GM23248 (cell line): ENCODE measurements at regions not wholly inside any gene's neighbourhood (a gene's known extent, or its start where the extent isn't known, plus 50 kb on each side); places are given as distances from the start of the nearest gene placed in this dataset.
"Not testable (repeated sequence)": the region's sequence is repeated elsewhere in the genome, so short reads cannot be mapped to it uniquely, and the experiment has no call there.

ENCODE experiments used
- DNase-seq: peaks from one replicate; pipeline ENCODE4 v3.0.0-alpha.2; 2015
- H2AFZ ChIP-seq: fragments of 200-600 bp; sonication (generic); 2 replicates; pipeline ENCODE4 v1.6.1; 2016; ENCODE audit warnings: antibody characterized with exemption
- H3F3A ChIP-seq: fragments of 200-600 bp; sonication (generic); 2 replicates; pipeline ENCODE4 v1.6.1; 2016; ENCODE audit warnings: mild to moderate bottlenecking, antibody characterized with exemption, mixed run types; ENCODE audit not compliant: insufficient read depth
- H3K27ac ChIP-seq: fragments of 200-600 bp; sonication (generic); 2 replicates; pipeline ENCODE4 v1.5.1; 2016; ENCODE audit warnings: mild to moderate bottlenecking
- H3K27me3 ChIP-seq: fragments of 200-600 bp; sonication (generic); replicated peaks from 2 replicates; pipeline ENCODE4 v1.6.1; 2016; ENCODE audit warnings: mild to moderate bottlenecking; ENCODE audit not compliant: insufficient read depth
- H3K36me3 ChIP-seq: fragments of 200-600 bp; sonication (generic); 2 replicates; pipeline ENCODE4 v1.6.1; 2016; ENCODE audit warnings: low read depth, mild to moderate bottlenecking
- H3K4me1 ChIP-seq: fragments of 200-600 bp; sonication (generic); 2 replicates; pipeline ENCODE4 v1.6.1; 2016; ENCODE audit warnings: mild to moderate bottlenecking; ENCODE audit not compliant: insufficient read depth
- H3K4me2 ChIP-seq: fragments of 200-600 bp; sonication (generic); one replicate; pipeline ENCODE4 v1.6.1; 2016; ENCODE audit warnings: mild to moderate bottlenecking; ENCODE audit not compliant: unreplicated experiment
- H3K4me3 ChIP-seq: fragments of 200-600 bp; sonication (generic); 2 replicates; pipeline ENCODE4 v1.5.1; 2016; ENCODE audit warnings: mild to moderate bottlenecking
- H3K79me2 ChIP-seq: fragments of 200-600 bp; sonication (generic); 2 replicates; pipeline ENCODE4 v1.6.1; 2016; ENCODE audit warnings: mild to moderate bottlenecking; ENCODE audit not compliant: insufficient read depth
- H3K9ac ChIP-seq: fragments of 200-600 bp; sonication (generic); 2 replicates; pipeline ENCODE4 v1.6.1; 2016; ENCODE audit warnings: mild to moderate bottlenecking
- H3K9me2 ChIP-seq: fragments of 200-600 bp; sonication (generic); 2 replicates; pipeline ENCODE4 v1.6.1; 2016; ENCODE audit warnings: mixed run types, mild to moderate bottlenecking, moderate library complexity; ENCODE audit not compliant: insufficient read depth
- H3K9me3 ChIP-seq: fragments of 200-600 bp; sonication (generic); one replicate; pipeline ENCODE4 v1.6.1; 2017; ENCODE audit warnings: low read depth
- H4K20me1 ChIP-seq: fragments of 200-600 bp; sonication (generic); 2 replicates; pipeline ENCODE4 v1.6.0; 2016; ENCODE audit not compliant: insufficient read depth
- EZH2 ChIP-seq: fragments of 200-600 bp; sonication (generic); IDR thresholded peaks from 2 replicates; pipeline ENCODE4 v1.6.1; 2018; ENCODE audit warnings: antibody characterized with exemption, mild to moderate bottlenecking; ENCODE audit not compliant: insufficient read depth, poor library complexity, severe bottlenecking
- EZH2phosphoT487 ChIP-seq: fragments of 200-600 bp; sonication (generic); IDR thresholded peaks from 2 replicates; pipeline ENCODE4 v1.6.1; 2018; ENCODE audit warnings: antibody characterized with exemption, moderate library complexity, mild to moderate bottlenecking, low read depth; ENCODE audit not compliant: insufficient read depth
- WGBS, 2 experiments: methylation state at CpG; one replicate each; pipeline ENCODE4 v1.1.6; 2015 to 2017; ENCODE audit warnings: low lambda C conversion rate in 2 of 2, low coverage in 1 of 2; ENCODE audit errors: missing lambda C conversion rate in 2 of 2; 5-methylcytosine and 5-hydroxymethylcytosine counted together
- in situ Hi-C: fragments of 300-500 bp; cut with MboI; formaldehyde crosslinking; loops from 2 replicates; pipeline ENCODE4 v1.15.0; 2020

GRCh38 chrX:113793563-113793962 lies 790.3 kb upstream of the HTR2C start:
- Histone ChIP-seq H3K27me3 (no peaks in the 10 kb centered on the region), H3K36me3 (no peaks in the 10 kb centered on the region), H3K79me2 (no peaks in the 10 kb centered on the region), H3F3A (no peaks in the 10 kb centered on the region), H3K4me2 (no peak overlapping the region), H3K9ac (no peak overlapping the region), H3K4me3 (no peak overlapping the region), H3K27ac (no peak overlapping the region), H4K20me1 (no peaks in the 10 kb centered on the region), H2AFZ (no peak overlapping the region), H3K4me1 (no peaks in the 10 kb centered on the region), H3K9me2 (no peaks in the 10 kb centered on the region), H3K9me3 (no peaks in the 10 kb centered on the region)
- 33 to 46% methylated on average over 4 of the region's 4 CpGs for WGBS, 2 experiments
- no peak for TF ChIP-seq EZH2
- DNase-seq = no peak
- in situ Hi-C loops = no loop called here

GRCh38 chrX:113790987-113791386 lies 792.9 kb upstream of the HTR2C start:
- Histone ChIP-seq H3K27ac (no peak overlapping the region), H3K36me3 (no peaks in the 10 kb centered on the region), H3F3A (no peaks in the 10 kb centered on the region), H3K4me1 (no peaks in the 10 kb centered on the region), H3K4me3 (no peak overlapping the region), H3K9me3 (no peaks in the 10 kb centered on the region), H3K9ac (no peak overlapping the region), H3K27me3 (no peaks in the 10 kb centered on the region), H3K4me2 (no peak overlapping the region), H2AFZ (no peak overlapping the region), H3K79me2 (no peaks in the 10 kb centered on the region), H4K20me1 (no peaks in the 10 kb centered on the region), H3K9me2 (no peaks in the 10 kb centered on the region)
- TF ChIP-seq EZH2phosphoT487 = no peak
- TF ChIP-seq EZH2 = no peak
- no peak for DNase-seq
- WGBS, 2 experiments = 13 to 24% methylated on average over 1 of the region's 1 CpG
- in situ Hi-C loops = no loop called here

DNA sequence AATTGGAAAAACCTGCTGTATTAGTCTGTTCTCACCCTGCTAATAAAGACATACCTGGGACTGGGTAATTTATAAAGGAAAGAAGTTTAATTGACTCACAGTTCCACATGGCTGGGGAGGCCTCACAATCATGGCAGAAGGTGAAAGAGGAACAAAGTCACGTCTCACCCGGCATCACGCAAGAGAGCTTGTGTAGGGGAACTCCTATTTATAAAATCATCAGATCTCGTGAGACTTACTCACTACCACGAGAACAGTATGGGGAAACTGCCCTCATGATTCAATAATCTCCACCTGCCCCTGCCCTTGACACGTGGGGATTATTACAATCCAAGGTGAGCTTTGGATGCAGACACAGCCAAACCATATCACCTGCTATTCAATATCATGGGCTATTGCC lies 799.1 kb upstream of the HTR2C start:
- H3K4me3 ChIP-seq, DNase-seq, H3K9ac ChIP-seq, H3K27me3 ChIP-seq, H2AFZ ChIP-seq, H3K9me3 ChIP-seq, H3K4me2 ChIP-seq, H3K4me1 ChIP-seq, H3K79me2 ChIP-seq, H3K27ac ChIP-seq, H4K20me1 ChIP-seq, H3K9me2 ChIP-seq, H3F3A ChIP-seq, H3K36me3 ChIP-seq, in situ Hi-C loops: not testable (repeated sequence)
- WGBS, 2 experiments = 46 to 58% methylated on average over 6 of the region's 6 CpGs

- Histone ChIP-seq H3K36me3 (no peaks in the 10 kb centered on the region), H3F3A (no peaks in the 10 kb centered on the region), H3K9me2 (no peaks in the 10 kb centered on the region), H3K9ac (no peak overlapping the region), H3K27ac (no peak overlapping the region), H3K4me3 (no peak overlapping the region), H2AFZ (no peak overlapping the region), H3K4me2 (no peak overlapping the region), H3K79me2 (no peaks in the 10 kb centered on the region), H4K20me1 (no peaks in the 10 kb centered on the region), H3K9me3 (no peaks in the 10 kb centered on the region), H3K4me1 (no peaks in the 10 kb centered on the region), H3K27me3 (no peaks in the 10 kb centered on the region)
- no peak for DNase-seq
- in situ Hi-C loops = no loop called here
- WGBS, 2 experiments = 2 to 3% methylated on average over 2 of the region's 2 CpGs
- TF ChIP-seq EZH2 = no peak
- TF ChIP-seq EZH2phosphoT487 = no peak
Measured at GRCh38 chrX:113770806-113771205, 813.1 kb upstream of the HTR2C start.

DNA sequence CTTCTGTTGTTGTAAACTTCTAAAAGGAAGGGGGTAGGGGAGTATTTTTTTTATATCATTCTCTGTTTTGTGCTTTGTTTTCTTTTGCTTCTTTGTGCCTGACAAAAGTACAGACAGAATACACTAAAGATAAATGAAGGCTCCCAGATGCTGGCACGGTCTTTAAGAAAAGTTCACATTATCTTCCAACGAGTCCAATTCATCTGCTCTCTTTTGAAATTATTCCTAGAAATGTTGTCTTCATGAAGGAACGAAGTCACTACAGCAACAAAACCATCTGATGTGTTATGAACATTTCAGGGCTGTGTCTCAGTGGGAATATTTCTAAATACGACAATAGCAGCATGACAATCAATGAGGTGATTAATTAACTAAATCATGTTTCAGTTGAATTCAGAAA lies 813.8 kb upstream of the HTR2C start:
- in situ Hi-C loops = no loop called here
- H3K4me1 ChIP-seq = no peaks in the 10 kb centered on the region

More for the DNA sequence above, 813.8 kb upstream of the HTR2C start:
- H3K4me2 ChIP-seq = no peak overlapping the region
- H3K27ac ChIP-seq = no peak overlapping the region
- no peaks in the 10 kb centered on the region for H4K20me1 ChIP-seq
- no peaks in the 10 kb centered on the region for H3K36me3 ChIP-seq
- DNase-seq = peak; percentile 3
- WGBS, 2 experiments = 2 to 8% methylated on average over 4 of the region's 4 CpGs
- H2AFZ ChIP-seq = no peak overlapping the region
- no peaks in the 10 kb centered on the region for H3K79me2 ChIP-seq
- H3K4me3 ChIP-seq = no peak overlapping the region
- H3F3A ChIP-seq = no peaks in the 10 kb centered on the region
- no peaks in the 10 kb centered on the region for H3K27me3 ChIP-seq
- no peak overlapping the region for H3K9ac ChIP-seq
- no peaks in the 10 kb centered on the region for H3K9me2 ChIP-seq
- no peaks in the 10 kb centered on the region for H3K9me3 ChIP-seq
- no peak for TF ChIP-seq EZH2
